ENCODE measurements at regions not wholly inside any gene's neighbourhood (a gene's known extent, or its start where the extent isn't known, plus 50 kb on each side); places are given as distances from the start of the nearest gene placed in this dataset.

- Mint-ChIP-seq H3K4me1 (ENCODE audit: low read depth) (peaks cover 9% of the 10 kb centered on the region), H3K27me3 (no peaks in the 10 kb centered on the region), H3K4me3 (ENCODE audit: low read depth) (no peak overlapping the region), H3K27ac (no peak overlapping the region), H3K36me3 (ENCODE audit: insufficient read depth) (peaks cover 34% of the 10 kb centered on the region), H3K9me3 (ENCODE audit: low read depth) (no peaks in the 10 kb centered on the region)
- no peak for DNase-seq (ENCODE audit: low spot score, unreplicated experiment)
- TF ChIP-seq CTCF (IDR thresholded peaks at IDR 0.05; ENCODE audit: unreplicated experiment): no peak
Measured at GRCh38 chr9:745761-746380, 95.6 kb upstream of the DMRT1 start.

GRCh38 chr9:746661-747434, 94.6 kb upstream of the DMRT1 start:
- Mint-ChIP-seq H3K9me3 (ENCODE audit: low read depth) (no peaks in the 10 kb centered on the region), H3K27me3 (no peaks in the 10 kb centered on the region), H3K4me3 (ENCODE audit: low read depth) (no peak overlapping the region), H3K36me3 (ENCODE audit: insufficient read depth) (peaks cover 30% of the 10 kb centered on the region), H3K27ac (no peak overlapping the region), H3K4me1 (ENCODE audit: low read depth) (peaks cover 9% of the 10 kb centered on the region)
- no peak for DNase-seq (ENCODE audit: low spot score, unreplicated experiment)
- no peak for TF ChIP-seq CTCF (IDR thresholded peaks at IDR 0.05; ENCODE audit: unreplicated experiment)

GRCh38 chr9:747567-747966, 93.9 kb upstream of the DMRT1 start:
- no peak for DNase-seq (ENCODE audit: low spot score, unreplicated experiment)
- no peak for TF ChIP-seq CTCF (IDR thresholded peaks at IDR 0.05; ENCODE audit: unreplicated experiment)
- Mint-ChIP-seq H3K4me3 (ENCODE audit: low read depth) (no peak overlapping the region), H3K27ac (no peak overlapping the region), H3K36me3 (ENCODE audit: insufficient read depth) (peaks cover 24% of the 10 kb centered on the region), H3K4me1 (ENCODE audit: low read depth) (peaks cover 9% of the 10 kb centered on the region), H3K9me3 (ENCODE audit: low read depth) (no peaks in the 10 kb centered on the region), H3K27me3 (no peaks in the 10 kb centered on the region)

- no peak for TF ChIP-seq CTCF (IDR thresholded peaks at IDR 0.05; ENCODE audit: unreplicated experiment)
- no peaks in the 10 kb centered on the region for H3K9me3 Mint-ChIP-seq (ENCODE audit: low read depth)
- DNase-seq (ENCODE audit: low spot score, unreplicated experiment): no peak
- H3K27me3 Mint-ChIP-seq: no peaks in the 10 kb centered on the region
- no peak overlapping the region for H3K4me3 Mint-ChIP-seq (ENCODE audit: low read depth)
- H3K36me3 Mint-ChIP-seq (ENCODE audit: insufficient read depth): peaks cover 12% of the 10 kb centered on the region
- H3K4me1 Mint-ChIP-seq (ENCODE audit: low read depth): peaks cover 9% of the 10 kb centered on the region
- H3K27ac Mint-ChIP-seq: no peak overlapping the region
Measured at GRCh38 chr9:748861-749497, 92.5 kb upstream of the DMRT1 start.

GRCh38 chr9:749716-750115, 91.8 kb upstream of the DMRT1 start:
- TF ChIP-seq CTCF (IDR thresholded peaks at IDR 0.05; ENCODE audit: unreplicated experiment): no peak
- Mint-ChIP-seq H3K36me3 (ENCODE audit: insufficient read depth) (peaks cover 8% of the 10 kb centered on the region), H3K4me3 (ENCODE audit: low read depth) (no peak overlapping the region), H3K27me3 (no peaks in the 10 kb centered on the region), H3K27ac (peak overlapping the region; percentile 73), H3K9me3 (ENCODE audit: low read depth) (no peaks in the 10 kb centered on the region), H3K4me1 (ENCODE audit: low read depth) (peaks cover 6% of the 10 kb centered on the region)
- DNase-seq (ENCODE audit: low spot score, unreplicated experiment): no peak
